Globus pallidus (tissue), 1 donor: ENCODE measurements at regions not wholly inside any gene's neighbourhood (a gene's known extent, or its start where the extent isn't known, plus 50 kb on each side); places are given as distances from the start of the nearest gene placed in this dataset.

Experiments
- DNase-seq: peaks from one replicate; pipeline ENCODE4 v3.0.0-alpha.2; 2015; ENCODE audit warnings: low spot score

GRCh38 chr1:222104694-222105392 is 363.0 kb upstream of the DUSP10 start:
- DNase-seq: no peak

- no peak for DNase-seq
Observed at GRCh38 chr1:222104097-222104496, 362.2 kb upstream of the DUSP10 start.

GRCh38 chr1:222099746-222100145 is 357.9 kb upstream of the DUSP10 start:
- DNase-seq: peak; percentile 55

GRCh38 chr1:222098404-222098803 is 356.5 kb upstream of the DUSP10 start:
- DNase-seq: no peak

- DNase-seq: no peak
Observed at GRCh38 chr1:222097588-222097987, 355.7 kb upstream of the DUSP10 start.

- DNase-seq: no peak
Observed at GRCh38 chr1:222096883-222097282, 355.0 kb upstream of the DUSP10 start.

GRCh38 chr1:222096476-222096772 is 354.5 kb upstream of the DUSP10 start:
- DNase-seq: no peak

- no peak for DNase-seq
Observed at GRCh38 chr1:222095606-222096475, 354.0 kb upstream of the DUSP10 start.

GRCh38 chr1:222093518-222093917 is 351.6 kb upstream of the DUSP10 start:
- DNase-seq: no peak

GRCh38 chr1:222090103-222090502 is 348.2 kb upstream of the DUSP10 start:
- DNase-seq: no peak

GRCh38 chr1:222087221-222087920 is 345.5 kb upstream of the DUSP10 start:
- no peak for DNase-seq

- DNase-seq: no peak
Observed at GRCh38 chr1:222084996-222085395, 343.1 kb upstream of the DUSP10 start.

GRCh38 chr1:222084048-222084447 is 342.2 kb upstream of the DUSP10 start:
- no peak for DNase-seq

GRCh38 chr1:222081859-222082258 is 340.0 kb upstream of the DUSP10 start:
- no peak for DNase-seq

- no peak for DNase-seq
Observed at GRCh38 chr1:222079566-222079965, 337.7 kb upstream of the DUSP10 start.

GRCh38 chr1:222077206-222077605 is 335.3 kb upstream of the DUSP10 start:
- no peak for DNase-seq

- DNase-seq: no peak
Observed at GRCh38 chr1:222074317-222074716, 332.4 kb upstream of the DUSP10 start.

GRCh38 chr1:222073307-222073995 is 331.6 kb upstream of the DUSP10 start:
- DNase-seq: no peak

GRCh38 chr1:222071387-222071786 is 329.5 kb upstream of the DUSP10 start:
- DNase-seq: peak; percentile 73

- DNase-seq: no peak
Observed at GRCh38 chr1:222068937-222069336, 327.0 kb upstream of the DUSP10 start.

- DNase-seq: no peak
Observed at GRCh38 chr1:222068101-222068500, 326.2 kb upstream of the DUSP10 start.

- no peak for DNase-seq
Observed at GRCh38 chr1:222066539-222066938, 324.6 kb upstream of the DUSP10 start.
